HG03039 (cell line): ENCODE measurements at regions not wholly inside any gene's neighbourhood (a gene's known extent, or its start where the extent isn't known, plus 50 kb on each side); places are given as distances from the start of the nearest gene placed in this dataset.
"Not testable (repeated sequence)": the region's sequence is repeated elsewhere in the genome, so short reads cannot be mapped to it uniquely, and the experiment has no call there.

ENCODE experiments used
- ATAC-seq: cut with Tn5 transposase; IDR thresholded peaks from one replicate; pipeline ENCODE4 v1.9.1; 2021; ENCODE audit warnings: mild to moderate bottlenecking, moderate library complexity; ENCODE audit not compliant: unreplicated experiment

DNA sequence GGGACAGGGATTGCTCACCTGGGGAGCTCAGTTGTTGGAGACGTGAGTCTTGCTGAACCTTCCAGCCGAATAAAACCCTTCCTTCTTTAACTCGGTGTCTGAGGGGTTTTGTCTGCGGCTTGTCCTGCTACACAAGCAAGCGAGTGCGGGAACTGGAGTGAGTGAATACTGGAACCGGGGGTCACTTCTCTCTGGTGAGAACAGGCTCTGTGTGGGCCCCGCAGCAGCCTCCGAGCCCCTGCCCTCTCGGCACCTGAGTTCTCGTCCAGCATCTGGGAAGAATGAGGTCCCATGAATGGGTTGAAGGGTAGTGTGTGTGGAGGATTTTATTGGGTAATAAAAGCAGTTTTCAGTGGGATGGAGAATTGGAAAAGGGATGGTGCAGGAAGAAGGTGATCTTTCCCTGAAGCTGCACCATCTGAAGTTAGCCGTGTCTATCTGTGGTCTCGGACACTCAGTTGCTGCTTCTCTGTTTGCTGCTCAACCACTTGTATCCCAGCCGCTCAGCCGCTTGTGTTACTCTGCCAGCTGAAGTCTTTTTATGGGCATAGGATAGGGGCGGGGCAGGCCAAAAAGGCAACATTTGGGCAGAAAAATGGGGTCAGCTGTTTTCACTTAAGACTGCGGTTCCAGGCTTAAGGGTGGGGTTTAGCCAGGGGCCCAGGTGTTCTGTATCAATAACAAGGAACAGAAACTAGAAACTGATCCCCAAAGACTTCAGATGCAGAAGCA, 450.6 kb upstream of the CAMK1G start:
- no peak for ATAC-seq

DNA sequence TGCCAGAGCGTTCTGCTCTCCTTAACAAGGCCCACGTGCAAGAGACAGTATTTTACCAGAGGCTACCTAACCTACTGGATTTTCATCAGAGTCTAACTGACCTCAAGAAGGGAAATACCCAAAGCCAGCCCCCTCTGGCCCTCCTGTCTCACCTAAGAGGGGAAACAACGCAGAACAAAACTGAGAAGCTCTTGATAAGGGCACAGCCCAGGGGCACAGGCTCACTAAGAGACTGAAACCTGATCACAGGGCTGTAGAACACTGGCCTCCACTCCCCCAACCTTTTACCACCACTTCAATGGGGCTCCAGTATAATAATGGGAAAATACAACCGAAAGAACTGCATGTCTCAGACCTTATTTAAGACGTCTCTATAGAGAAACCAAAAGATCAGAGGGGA, 449.5 kb upstream of the CAMK1G start:
- no peak for ATAC-seq

DNA sequence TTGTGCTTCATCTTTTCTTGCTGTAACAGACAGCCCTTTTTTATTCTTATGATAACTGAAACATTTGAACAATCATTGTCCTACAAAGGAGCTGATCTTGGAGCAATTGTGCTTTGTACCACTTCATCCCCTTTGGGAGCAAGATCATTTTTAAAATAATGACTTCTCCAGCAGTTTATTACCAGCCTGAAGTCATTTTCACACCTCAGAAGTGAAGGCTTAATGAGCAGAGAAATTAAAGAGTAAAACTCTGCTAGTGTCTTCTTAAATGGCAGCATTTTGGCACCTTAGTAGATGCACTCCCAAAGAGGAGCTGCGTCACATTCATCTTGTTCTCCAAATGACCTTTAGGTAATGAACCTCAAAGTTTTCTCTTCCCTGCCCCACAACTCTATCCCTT, 439.6 kb upstream of the CAMK1G start:
- no peak for ATAC-seq

DNA sequence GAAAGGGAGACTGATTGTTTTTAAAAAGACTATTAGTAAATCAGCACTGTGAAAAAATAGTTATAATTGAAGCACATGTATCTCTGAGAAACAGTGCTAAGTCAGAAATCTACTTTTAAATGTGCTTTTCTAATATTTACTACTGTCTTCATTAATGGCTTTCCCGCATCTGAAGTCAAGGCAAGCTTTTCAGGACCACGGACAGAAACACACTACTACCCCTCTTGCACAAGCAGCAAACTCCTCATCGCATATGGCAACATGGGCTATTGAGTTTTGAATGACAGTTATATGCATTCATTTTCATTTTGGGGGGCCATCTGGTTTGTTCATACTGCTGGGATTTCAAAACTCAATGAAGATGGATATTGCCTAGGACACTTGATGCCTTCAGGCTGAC, 433.4 kb upstream of the CAMK1G start:
- no peak for ATAC-seq

DNA sequence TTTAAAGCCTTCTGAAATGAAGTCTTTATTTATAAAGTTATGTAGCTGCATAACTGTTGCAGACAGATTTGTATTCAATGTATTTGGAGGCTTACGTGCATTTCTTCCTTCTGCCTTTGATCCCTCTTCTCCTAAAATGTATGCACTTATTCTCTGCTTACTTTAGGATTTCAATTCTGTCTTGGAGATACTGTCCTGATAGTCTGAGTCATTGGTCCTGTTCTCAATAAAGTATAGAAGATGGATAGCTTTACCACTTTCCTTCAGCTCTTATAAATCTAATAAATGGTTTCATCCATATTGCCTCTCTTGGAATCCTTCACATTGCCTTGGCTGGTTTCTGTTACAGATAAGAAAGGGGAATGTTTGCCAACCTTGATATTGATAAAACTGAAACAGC, 430.1 kb upstream of the CAMK1G start:
- no peak for ATAC-seq

DNA sequence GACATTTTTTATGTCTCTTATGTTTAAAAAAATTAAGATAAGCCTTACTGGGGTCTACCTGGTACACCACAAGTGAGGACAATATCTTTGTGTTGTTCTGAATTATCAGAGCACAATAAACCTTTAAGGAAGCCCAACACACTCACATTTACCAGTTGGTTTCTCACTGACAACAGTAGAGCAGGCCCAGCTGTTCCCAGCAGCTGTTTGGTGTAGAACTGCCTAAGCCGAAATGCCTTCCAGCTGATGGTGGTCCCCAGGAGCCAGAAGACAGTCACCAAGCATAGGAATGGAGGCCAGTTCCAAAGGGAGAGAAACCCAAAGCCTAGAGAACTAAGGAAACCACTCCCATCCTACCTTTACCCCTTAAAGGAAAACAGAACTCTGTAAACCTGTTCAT, 428.6 kb upstream of the CAMK1G start:
- no peak for ATAC-seq

DNA sequence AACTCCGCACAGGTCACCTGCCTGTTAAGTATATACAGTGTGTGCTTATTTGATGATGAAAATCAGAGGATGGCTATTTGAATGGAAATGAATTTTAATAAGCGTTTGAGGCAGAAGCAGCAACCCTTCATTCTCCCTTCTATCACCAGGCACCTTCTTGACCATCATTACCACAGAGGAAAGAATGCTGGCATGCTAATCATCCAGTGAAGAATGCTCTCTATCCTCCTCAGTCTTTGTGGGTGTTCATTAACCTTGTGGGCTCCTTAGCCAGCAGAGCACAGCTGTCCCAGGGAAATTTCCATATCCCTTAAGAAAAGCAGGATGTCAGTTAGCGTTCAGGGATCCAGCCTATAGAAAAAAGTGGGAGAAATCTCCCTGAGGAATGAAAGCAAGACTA, 428.0 kb upstream of the CAMK1G start:
- ATAC-seq = no peak

DNA sequence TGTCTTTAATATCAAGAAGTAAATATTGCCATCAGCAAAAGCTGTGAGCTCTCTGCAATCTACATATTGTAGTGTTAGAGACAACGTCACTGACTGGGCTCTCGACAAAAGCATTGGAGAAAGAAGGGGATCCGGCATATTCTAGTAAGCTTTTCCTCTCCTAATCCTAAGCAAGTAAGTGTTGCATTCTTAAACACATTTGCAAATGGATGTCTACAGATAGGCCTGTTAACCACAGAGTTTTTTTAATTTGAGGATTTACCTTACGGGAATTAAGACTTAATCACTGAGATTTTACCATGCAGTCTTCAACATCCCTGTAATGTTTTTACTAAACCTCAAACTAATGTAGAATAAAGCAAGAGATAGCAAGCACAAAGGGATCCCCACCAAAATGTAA, 426.5 kb upstream of the CAMK1G start:
- ATAC-seq = no peak

DNA sequence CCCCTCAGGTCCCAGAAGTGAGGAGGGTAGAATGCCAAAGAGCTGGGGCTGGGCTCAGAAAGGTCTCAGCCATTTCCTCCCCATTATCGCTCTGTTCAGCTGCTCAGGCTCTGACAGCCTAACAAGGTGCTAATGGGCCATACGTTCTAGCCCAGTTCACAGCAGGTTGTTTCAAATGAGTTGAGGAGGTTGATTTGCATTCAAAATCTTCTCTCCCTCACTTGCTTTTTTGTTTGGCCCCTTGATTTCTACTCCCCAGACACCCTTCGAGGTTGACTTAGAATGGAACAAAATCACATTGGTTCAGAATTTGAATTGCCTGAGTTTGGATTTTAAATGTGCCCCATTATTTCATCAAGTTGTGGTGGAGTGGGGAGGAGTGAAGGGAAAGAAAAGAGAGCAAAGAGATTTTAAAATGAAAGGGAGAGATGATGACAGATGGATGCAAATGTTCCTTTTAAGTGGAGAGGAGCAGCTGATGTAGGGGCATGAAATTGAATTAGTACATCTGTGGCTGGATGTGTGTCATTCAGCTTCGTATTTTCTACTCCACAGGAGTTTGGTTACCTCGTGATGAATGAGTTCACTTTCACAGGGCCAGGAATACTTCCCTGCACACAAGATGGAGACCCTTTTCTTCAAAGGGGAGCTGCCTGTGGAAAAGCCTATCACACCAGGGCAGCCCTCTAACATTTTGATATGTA, 425.8 kb upstream of the CAMK1G start:
- ATAC-seq = no peak

DNA sequence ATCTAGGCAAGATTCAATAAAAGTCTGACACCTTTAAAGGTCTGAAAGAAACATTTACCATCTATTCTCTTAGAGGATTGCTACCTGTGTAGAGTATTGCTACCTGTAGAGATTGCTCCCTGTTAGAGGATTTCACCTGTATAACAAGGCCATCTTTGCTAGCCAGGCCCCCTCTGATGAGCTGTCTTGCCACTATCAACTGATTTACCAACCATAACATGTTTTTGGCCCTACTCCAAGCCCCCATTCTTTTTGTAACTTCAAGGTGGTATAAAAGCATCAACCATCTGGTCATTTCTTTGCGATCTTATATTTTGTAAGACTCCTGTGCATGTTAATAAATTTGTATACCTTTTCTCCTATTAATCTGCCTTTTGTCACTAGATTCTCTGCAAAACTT, 424.7 kb upstream of the CAMK1G start:
- ATAC-seq = no peak

DNA sequence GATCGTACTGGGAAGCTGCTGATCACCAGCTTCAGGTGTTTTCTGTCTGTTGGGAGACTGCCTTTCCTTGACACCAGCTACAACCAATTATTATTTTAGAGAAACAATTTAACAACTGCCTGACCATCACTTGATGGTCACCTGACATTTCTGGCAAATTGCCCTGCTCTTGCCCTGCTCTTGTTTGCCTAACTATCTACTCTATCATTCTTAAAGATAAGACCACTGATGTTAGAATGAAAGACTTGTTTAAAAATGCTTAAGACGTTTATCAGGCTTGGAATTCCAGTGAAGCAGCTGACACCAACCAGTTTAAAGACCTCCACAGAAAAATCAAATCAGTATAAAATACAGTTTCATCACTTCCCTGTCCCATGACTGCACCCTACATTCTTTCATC, 423.3 kb upstream of the CAMK1G start:
- no peak for ATAC-seq

DNA sequence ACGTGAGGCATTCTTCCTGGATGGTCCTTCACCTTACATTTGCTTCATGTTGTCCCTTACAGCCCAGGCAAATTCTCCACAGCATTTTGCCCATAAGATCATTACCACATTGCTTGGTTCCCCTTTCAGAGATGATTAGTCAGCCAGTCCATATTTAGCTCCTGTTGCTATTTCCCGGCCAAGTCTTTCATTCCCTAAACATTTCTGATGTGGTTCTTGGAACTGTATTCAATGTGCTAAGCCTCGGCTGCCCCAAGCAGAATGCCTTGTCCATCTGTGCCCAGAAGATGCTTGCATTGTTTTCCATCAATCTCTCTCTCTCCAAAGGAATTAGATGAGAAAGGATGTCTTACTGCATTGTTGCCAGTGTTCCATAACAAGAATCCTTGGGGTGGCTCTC, 420.9 kb upstream of the CAMK1G start:
- no peak for ATAC-seq

DNA sequence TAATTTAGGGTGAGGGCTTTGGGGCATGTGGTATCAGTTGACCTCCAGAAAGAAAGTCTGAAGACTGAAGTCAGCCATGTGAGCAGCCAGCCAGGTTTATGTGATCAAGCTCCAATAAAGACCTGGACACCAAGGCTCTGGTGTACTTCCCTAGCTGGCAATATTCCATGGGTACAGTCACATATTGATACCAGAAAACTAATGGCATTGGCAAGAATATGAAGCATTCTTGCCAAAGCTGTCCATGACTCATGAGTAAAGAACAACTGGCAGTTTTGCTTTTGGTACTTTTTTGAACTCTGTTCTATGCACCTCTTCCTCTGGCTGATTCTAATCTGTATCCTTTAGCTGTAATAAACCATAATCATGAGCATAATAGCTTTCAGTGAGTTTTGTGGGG, 415.3 kb upstream of the CAMK1G start:
- no peak for ATAC-seq

DNA sequence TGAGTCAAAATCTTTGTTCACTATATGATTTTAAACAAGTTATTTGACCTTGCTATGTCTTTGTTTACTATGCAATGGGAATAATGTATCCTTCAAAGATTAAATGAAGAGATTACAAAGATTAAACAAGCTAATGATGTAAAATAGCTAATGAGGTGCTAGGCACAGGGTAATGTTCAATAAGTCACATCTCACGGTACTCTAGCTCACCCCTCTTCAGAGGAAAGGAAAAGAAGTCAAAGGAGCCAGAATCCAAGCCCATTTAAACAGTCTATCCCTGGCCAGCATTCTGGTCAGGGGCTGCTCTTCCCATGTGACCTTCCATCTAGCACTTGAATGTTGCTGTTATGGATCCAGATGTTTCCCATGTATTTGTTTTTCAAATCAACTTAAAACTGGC, 412.4 kb upstream of the CAMK1G start:
- no peak for ATAC-seq

DNA sequence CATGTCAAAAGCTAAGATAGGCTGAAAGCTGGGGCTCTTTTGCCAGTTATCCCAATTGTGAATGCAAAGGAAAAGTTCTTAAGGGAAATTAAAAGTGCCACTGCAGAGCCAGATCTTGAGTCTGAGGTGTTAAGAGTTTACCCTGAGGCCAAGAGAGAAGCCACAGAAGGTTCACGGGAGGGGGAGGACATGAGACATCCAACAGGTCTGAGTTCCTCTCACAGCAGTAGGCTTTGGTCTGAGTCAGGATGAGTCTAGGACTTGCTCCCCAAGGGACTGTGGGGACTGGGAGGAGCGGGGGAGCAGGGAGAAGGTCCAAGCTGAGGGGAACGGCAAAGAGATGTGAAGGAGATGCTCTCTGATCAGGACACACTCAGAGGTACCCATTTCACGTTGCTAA, 411.2 kb upstream of the CAMK1G start:
- ATAC-seq = no peak

DNA sequence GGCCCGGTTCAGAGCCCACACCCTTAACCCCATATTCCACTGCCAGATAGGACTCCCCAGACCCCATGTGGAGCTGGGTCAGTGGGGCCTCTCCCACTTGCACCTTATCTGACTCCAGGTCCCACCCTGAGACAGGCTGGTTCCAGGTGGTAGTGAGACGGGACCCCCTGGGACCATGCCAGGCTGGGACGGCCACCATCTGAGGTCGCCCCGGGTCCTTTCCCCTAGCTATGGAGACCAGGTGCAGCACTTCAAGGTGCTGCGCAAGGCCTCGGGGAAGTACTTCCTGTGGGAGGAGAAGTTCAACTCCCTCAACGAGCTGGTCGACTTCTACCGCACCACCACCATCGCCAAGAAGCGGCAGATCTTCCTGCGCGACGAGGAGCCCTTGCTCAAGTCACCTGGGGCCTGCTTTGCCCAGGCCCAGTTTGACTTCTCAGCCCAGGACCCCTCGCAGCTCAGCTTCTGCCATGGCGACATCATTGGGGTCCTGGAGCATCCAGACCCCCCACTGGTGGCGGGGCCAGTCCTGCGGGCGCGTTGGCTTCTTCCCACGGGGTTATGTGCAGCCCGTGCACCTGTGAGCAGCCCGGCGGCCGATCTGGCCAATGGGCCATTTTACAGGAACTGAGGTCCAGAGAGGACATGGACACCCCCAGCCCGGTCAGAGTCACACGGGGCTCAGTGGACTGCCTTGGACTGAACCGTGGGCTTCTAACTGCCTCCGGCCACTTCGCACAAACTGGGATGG, 410.5 kb upstream of the CAMK1G start:
- ATAC-seq = not testable (repeated sequence)

DNA sequence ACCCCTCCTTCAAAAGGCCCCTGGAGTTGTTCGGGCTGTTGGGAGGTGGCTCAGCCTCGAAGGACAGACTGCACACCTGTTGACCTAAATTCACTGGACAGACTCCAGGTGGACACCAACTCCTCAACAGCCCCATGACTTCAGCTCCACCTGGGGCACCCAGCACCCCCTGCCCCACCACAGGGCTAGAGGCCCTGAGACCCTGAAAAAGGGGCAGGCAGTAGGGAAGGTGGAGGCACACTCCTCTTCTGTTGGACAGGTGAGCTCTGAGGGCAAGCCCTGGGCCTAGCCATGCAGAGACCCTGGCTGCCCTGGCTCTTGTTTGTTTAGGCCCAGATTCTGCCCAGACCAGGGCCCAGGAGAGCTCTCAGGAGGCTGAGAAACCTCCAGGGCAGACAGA, 409.7 kb upstream of the CAMK1G start:
- ATAC-seq = not testable (repeated sequence)

DNA sequence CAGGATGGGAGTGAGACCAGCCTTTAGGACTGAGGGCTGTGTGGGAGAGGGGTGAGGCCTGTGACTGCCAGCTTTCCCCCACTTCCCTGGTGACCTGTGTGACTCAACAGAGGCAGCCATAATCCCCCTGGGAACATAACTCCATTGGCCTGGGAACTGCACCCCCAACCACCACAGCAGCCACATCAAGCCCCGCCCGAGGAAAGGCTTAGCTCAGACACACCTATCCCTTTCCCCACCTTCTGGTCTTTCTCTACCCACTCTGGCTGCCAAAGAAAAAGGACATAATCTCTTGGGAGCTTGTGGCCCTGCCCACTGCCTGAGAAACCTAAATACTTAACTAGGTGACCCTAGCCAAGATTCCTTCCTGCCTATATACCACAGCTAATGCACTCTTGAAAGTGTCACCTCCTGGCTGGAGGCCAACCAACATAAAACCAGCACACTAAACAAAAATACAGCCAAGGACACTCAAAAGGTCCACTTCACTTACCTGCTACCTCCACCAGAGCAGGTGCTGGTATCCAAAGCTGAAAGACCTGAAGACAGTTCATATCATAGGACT, 406.6 kb upstream of the CAMK1G start:
- ATAC-seq = no peak

DNA sequence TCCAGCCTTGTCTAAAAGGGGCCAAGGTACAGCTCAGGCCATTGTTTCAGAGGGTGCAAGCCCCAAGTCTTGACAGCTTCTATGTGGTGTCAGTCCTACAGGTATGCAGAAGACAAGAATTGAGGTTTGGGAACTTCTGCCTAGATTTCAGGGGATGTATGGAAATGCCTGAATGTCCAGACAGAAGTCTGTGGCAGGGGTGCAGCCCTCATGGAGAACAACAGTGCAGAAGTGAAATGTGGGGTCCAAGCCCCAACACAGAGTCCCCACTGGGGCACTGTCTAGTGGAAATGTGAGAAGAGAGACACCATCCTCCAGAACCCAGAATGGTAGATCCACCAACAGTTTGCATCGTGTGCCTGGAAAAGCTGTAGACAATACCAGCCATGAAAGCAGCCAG, 400.3 kb upstream of the CAMK1G start:
- ATAC-seq = no peak

DNA sequence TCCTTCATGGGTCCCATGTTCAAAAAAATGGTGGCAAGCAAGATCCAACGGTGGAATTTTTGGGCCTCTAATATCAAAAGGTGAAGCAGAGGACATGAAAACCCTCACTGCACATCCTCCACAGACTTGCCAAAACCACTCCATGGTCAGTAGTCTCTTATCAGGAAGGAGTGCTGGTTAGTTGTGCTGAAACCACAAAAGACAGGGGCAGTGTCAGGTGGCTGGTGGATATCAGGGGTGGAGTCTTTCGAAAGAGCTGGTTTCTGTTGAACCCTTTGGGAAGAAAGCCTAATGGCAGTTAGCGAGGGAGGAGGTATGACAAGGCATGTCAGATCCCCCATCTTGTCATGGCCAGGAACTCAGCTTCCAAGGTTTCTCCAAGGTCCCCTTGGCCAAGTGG, 395.9 kb upstream of the CAMK1G start:
- ATAC-seq = no peak

DNA sequence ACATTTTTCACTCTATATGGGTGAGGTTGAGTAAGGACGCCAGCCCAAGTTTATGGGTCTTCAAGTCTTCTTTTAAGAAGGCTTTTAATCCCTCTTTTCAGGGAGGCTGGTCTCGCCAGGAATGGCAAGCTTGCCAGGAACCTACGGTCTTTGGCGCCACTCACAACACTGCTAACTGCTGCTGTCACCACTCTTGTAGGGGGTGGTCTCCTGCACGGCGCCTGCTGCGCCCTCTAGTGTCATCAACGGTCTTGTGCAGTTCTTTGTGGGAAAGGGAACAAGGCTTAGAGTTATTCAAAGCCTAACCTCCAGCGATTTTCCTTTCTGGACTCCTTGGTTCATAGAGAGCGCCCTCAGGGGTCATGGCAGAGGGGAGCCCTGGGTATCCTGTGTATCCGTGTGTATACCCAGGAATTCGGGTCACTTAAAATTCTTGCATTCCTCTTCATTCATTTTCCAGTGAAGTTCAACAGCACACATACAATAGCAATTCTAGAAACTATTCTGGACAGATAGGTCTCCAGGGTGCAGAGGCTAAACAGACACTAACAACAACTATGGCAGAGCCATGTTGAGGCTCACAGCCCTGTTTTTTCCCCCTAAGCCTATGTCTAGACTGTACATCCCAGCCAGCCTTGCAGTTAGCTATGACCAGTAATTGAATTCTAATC, 392.8 kb upstream of the CAMK1G start:
- peak; percentile 83 for ATAC-seq
